ENCODE measurements at regions not wholly inside any gene's neighbourhood (a gene's known extent, or its start where the extent isn't known, plus 50 kb on each side); places are given as distances from the start of the nearest gene placed in this dataset.

GRCh38 chr6:138716971-138717665, 56.5 kb upstream of the CCDC28A start:
- DNase-seq, result no peak

- no peak for DNase-seq
These were observed 54.4 kb upstream of the CCDC28A start for GRCh38 chr6:138719011-138719635.

GRCh38 chr6:138719744-138720143, 53.8 kb upstream of the CCDC28A start:
- DNase-seq, result no peak

GRCh38 chr6:138722425-138723371, 50.9 kb upstream of the CCDC28A start:
- DNase-seq, result no peak
